Activated CD4-positive, alpha-beta memory T cell treated with anti-CD3 and anti-CD28 coated beads for 36 hours (primary cell): ENCODE measurements at regions not wholly inside any gene's neighbourhood (a gene's known extent, or its start where the extent isn't known, plus 50 kb on each side); places are given as distances from the start of the nearest gene placed in this dataset.
"Not testable (repeated sequence)": the region's sequence is repeated elsewhere in the genome, so short reads cannot be mapped to it uniquely, and the experiment has no call there.

ENCODE experiments used
- CTCF ChIA-PET: fragments of 350-600 bp; sonication (Branson Sonifier 250); formaldehyde crosslinking; loops from one replicate; lab custom pipeline; 2021; ENCODE audit warnings: antibody characterized with exemption, inconsistent platforms; lab: Charles Lee
- POLR2A ChIA-PET: fragments of 350-600 bp; sonication (Branson Sonifier 250); formaldehyde crosslinking; loops from one replicate; lab custom pipeline; 2021; ENCODE audit warnings: antibody characterized with exemption; lab: Charles Lee
- DNase-seq: peaks from one replicate; pipeline ENCODE4 v3.0.0-alpha.2; 2020
- H3K27ac Mint-ChIP-seq: one replicate; pipeline ENCODE4 v1.8.0; 2021; ENCODE audit warnings: mixed read lengths
- H3K27me3 Mint-ChIP-seq: one replicate; pipeline ENCODE4 v1.8.0; 2021; ENCODE audit warnings: mixed read lengths
- H3K36me3 Mint-ChIP-seq: one replicate; pipeline ENCODE4 v1.8.0; 2021; ENCODE audit warnings: mixed read lengths
- H3K4me1 Mint-ChIP-seq: one replicate; pipeline ENCODE4 v1.8.0; 2021; ENCODE audit warnings: low read depth, mixed read lengths
- H3K4me3 Mint-ChIP-seq: one replicate; pipeline ENCODE4 v1.8.0; 2021; ENCODE audit warnings: mild to moderate bottlenecking, mixed read lengths
- H3K9me3 Mint-ChIP-seq: one replicate; pipeline ENCODE4 v1.8.0; 2021; ENCODE audit warnings: mixed read lengths
- intact Hi-C: fragments of 100-400 bp; cut with micrococcal nuclease; formaldehyde crosslinking; loops from one replicate; pipeline ENCODE4 v1.15.1; 2023

DNA sequence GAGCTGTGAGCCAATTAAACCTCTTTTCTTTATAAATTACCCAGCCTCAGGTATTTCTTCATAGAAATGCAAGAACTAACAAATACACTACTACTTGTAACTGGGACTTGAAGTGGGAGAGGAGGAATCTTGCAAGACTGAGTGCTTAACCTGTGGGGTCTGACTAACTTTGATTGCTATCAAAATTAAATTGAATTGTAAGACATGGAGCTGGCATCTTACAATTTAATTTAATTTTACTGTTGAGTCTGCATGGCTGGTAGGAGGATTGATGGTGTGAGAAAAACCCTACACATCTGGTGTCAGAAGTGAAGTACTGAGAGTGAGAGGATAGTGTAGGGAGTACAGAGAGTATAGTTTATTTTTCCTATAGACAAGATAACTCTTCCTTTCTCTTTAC lies 1259.9 kb downstream of the CDH12 start:
- H3K27ac Mint-ChIP-seq = no peak overlapping the region
- intact Hi-C loops = no loop called here
- H3K36me3 Mint-ChIP-seq = peaks cover 4% of the 10 kb centered on the region
- DNase-seq = no peak
- H3K4me1 Mint-ChIP-seq = no peaks in the 10 kb centered on the region
- ChIA-PET POLR2A (no interaction called here), CTCF (no interaction called here)
- peaks cover 13% of the 10 kb centered on the region for H3K9me3 Mint-ChIP-seq
- no peaks in the 10 kb centered on the region for H3K27me3 Mint-ChIP-seq
- H3K4me3 Mint-ChIP-seq = no peak overlapping the region

GRCh38 chr5:21581508-21581907 lies 1271.6 kb downstream of the CDH12 start:
- H3K36me3 Mint-ChIP-seq = peaks cover 14% of the 10 kb centered on the region
- H3K27me3 Mint-ChIP-seq = no peaks in the 10 kb centered on the region
- ChIA-PET CTCF (no interaction called here), POLR2A (no interaction called here)
- peaks cover 11% of the 10 kb centered on the region for H3K9me3 Mint-ChIP-seq
- no peak for DNase-seq
- no peaks in the 10 kb centered on the region for H3K4me1 Mint-ChIP-seq
- no peak overlapping the region for H3K27ac Mint-ChIP-seq
- H3K4me3 Mint-ChIP-seq = no peak overlapping the region
- intact Hi-C loops = no loop called here

GRCh38 chr5:21574961-21575360 lies 1278.2 kb downstream of the CDH12 start:
- H3K36me3 Mint-ChIP-seq = peaks cover 4% of the 10 kb centered on the region
- intact Hi-C loops = no loop called here
- CTCF ChIA-PET = no interaction called here
- H3K9me3 Mint-ChIP-seq = peaks cover 10% of the 10 kb centered on the region
- H3K4me3 Mint-ChIP-seq = no peak overlapping the region
- no peaks in the 10 kb centered on the region for H3K4me1 Mint-ChIP-seq
- no peaks in the 10 kb centered on the region for H3K27me3 Mint-ChIP-seq
- no peak for DNase-seq
- POLR2A ChIA-PET = no interaction called here
- no peak overlapping the region for H3K27ac Mint-ChIP-seq

DNA sequence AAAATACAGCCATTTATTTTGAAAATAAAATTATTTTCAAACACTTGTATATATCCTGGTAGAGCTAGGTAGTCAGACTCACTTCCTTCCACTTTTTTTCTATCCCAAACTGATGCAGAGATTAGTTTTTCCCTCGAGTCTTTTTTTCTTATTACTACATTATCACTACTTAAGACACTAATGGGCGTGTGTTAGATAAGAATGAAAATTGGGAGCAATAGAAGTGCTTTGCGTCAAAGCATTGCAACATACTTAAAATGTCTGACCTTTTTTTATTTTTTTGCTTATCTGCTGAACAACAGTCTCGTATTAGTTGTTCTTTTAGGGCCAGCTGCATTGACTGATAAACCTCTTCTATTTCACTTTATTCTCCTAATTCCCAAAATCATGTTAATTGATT lies 1278.7 kb downstream of the CDH12 start:
- Mint-ChIP-seq H3K4me1 (no peaks in the 10 kb centered on the region), H3K27me3 (no peaks in the 10 kb centered on the region), H3K36me3 (peaks cover 4% of the 10 kb centered on the region), H3K9me3 (peaks cover 9% of the 10 kb centered on the region), H3K4me3 (no peak overlapping the region), H3K27ac (no peak overlapping the region)
- ChIA-PET POLR2A (no interaction called here), CTCF (no interaction called here)
- no peak for DNase-seq
- intact Hi-C loops = no loop called here

DNA sequence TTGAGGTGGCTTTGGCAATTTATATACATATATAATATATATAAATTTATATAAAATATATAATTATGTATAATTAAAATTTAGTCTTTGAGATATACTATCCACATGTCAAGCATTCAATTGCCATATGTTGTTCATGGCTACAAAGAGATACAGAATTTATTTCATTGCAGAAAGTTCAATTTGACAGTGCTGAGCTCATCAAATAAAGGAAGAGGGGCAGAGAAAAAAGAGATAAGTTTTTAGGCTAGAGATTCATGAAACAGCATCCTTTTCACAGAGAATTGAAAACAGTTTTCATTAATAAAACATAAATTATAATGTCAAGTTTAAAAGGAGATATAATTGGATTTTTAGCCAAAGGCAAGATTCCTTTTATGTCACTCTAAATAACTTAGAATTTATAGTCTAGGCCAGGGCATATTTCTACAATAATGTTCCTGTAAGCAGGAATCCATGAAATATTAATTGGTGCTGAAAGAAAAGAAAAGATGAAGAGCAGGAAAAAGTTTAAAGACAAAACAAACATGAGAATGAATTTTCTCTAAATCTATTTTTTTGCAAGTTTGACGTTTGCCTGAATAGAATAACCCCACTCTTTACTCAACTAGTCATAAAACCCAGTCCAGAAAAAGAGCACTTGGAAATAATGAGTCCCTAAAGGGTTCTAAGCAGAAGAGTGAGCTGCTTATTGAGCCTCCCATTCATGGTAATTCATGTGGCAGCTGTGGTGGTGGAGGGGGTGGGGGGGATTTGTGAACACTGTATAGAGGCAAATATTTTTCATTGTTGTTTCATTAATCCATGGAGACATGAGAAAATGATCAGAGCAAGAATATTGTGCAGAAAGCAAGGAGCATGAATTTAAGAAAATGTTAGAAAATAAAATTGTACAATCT lies 1279.5 kb downstream of the CDH12 start:
- no peaks in the 10 kb centered on the region for H3K27me3 Mint-ChIP-seq
- H3K9me3 Mint-ChIP-seq = peaks cover 9% of the 10 kb centered on the region
- peaks cover 5% of the 10 kb centered on the region for H3K36me3 Mint-ChIP-seq
- DNase-seq = no peak
- ChIA-PET CTCF (no interaction called here), POLR2A (no interaction called here)
- intact Hi-C loops = no loop called here
- no peaks in the 10 kb centered on the region for H3K4me1 Mint-ChIP-seq
- no peak overlapping the region for H3K4me3 Mint-ChIP-seq
- H3K27ac Mint-ChIP-seq = no peak overlapping the region

DNA sequence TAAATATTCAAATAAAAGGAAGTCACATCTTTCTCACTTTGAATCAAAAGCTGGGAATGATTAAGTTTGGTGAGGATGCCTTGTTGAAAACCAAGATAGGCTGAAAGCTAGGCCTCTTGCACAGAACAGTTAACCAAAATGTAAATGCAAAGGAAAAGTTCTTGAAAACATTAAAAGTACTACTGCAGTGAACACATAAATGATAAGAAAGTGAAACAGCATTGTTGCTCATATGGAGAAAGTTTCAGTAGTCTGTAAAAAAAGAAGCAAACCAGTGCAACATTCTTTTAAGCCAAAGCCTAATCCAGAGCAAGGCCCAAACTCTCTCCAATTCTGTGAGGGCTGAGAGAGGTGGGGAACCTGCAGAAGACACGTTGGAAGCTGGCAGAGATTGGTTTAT lies 1281.9 kb downstream of the CDH12 start:
- H3K4me3 Mint-ChIP-seq, H3K27ac Mint-ChIP-seq, CTCF ChIA-PET, DNase-seq, intact Hi-C loops, POLR2A ChIA-PET, H3K4me1 Mint-ChIP-seq, H3K36me3 Mint-ChIP-seq, H3K27me3 Mint-ChIP-seq: not testable (repeated sequence)
- H3K9me3 Mint-ChIP-seq = peaks cover 12% of the 10 kb centered on the region

DNA sequence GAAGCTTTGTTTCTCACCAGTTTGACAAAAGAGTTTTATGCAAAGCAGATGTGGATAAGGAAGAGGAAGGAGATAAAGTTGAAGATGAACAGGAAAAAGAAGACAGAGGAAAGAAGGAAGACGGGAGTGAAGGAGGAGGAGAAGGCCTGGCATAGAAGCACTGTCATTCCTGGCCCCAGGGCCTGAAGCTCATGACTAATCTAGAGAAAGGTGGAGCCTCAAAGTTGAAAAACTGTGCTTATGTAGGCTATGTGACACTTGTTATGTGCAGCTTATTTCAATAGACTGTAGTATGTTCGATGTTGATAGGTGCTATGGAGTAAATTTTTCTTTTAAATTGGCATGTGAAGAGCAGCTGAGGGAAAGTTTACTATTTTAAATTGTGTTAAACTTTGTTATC lies 1294.0 kb downstream of the CDH12 start:
- H3K36me3 Mint-ChIP-seq, H3K4me1 Mint-ChIP-seq, DNase-seq, POLR2A ChIA-PET, H3K9me3 Mint-ChIP-seq, intact Hi-C loops, H3K27ac Mint-ChIP-seq, H3K27me3 Mint-ChIP-seq, H3K4me3 Mint-ChIP-seq, CTCF ChIA-PET: not testable (repeated sequence)

DNA sequence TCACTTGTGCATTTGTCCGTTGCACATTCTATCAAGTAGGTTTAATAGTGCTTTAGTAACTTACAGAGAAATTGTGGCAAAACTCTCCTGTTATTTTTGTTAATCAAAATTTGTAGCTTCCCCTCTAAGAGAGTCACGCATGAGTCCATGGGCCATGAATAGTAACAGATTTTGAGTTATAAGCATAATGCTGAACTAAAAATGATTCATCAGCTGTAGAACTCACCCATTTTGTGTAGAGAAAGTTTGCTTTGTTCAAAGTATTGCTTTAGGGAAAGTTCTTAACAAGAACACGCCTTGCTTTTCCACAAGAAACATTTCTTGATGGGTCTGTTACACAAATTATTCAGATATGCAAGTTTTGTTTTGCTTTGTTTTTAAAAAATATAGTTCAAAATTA lies 1300.9 kb downstream of the CDH12 start:
- intact Hi-C loops, H3K27ac Mint-ChIP-seq, H3K36me3 Mint-ChIP-seq, DNase-seq, CTCF ChIA-PET, H3K27me3 Mint-ChIP-seq, H3K9me3 Mint-ChIP-seq, H3K4me3 Mint-ChIP-seq, H3K4me1 Mint-ChIP-seq, POLR2A ChIA-PET: not testable (repeated sequence)

DNA sequence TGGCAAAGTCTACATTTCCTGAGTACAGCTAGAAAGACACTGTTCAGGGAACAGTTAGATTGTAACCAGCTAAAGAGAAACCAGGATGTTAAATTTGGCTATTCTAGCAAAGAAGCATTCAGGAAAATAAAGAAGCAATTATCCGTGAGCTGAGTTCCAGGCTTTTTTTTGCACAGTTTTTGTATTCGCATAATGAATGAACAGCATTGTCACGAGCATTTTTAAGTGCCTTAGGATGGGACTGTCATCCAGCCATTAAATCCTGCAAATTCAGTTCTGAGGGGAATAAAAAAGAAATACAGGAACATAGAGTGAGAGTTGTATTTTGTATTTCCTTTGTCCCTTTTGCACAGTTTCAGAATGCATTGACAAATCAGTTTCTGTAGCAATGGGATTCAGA lies 1302.2 kb downstream of the CDH12 start:
- H3K36me3 Mint-ChIP-seq, DNase-seq, H3K27me3 Mint-ChIP-seq, H3K4me1 Mint-ChIP-seq, H3K27ac Mint-ChIP-seq, intact Hi-C loops, H3K4me3 Mint-ChIP-seq, POLR2A ChIA-PET, H3K9me3 Mint-ChIP-seq, CTCF ChIA-PET: not testable (repeated sequence)

DNA sequence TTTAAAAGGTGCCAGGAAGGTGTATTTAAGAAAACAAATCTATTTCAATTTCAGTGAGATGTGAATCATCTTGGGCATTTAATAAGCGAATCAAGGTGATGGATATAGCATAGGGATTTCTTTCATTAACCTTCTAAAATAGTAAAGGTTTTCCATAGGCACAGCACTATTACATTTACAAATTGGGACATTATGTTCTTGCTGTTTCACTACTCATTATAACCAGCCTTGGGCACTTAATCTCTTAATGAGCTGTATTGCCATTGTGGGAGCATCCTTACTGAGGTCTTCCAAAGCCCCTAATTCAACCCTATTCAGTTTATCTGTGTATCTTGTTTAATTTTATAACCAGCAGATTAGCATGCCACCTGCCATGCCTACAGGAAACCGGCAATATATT lies 1305.5 kb downstream of the CDH12 start:
- POLR2A ChIA-PET, H3K9me3 Mint-ChIP-seq, H3K4me1 Mint-ChIP-seq, CTCF ChIA-PET, DNase-seq, H3K36me3 Mint-ChIP-seq, H3K27ac Mint-ChIP-seq, intact Hi-C loops, H3K27me3 Mint-ChIP-seq, H3K4me3 Mint-ChIP-seq: not testable (repeated sequence)

DNA sequence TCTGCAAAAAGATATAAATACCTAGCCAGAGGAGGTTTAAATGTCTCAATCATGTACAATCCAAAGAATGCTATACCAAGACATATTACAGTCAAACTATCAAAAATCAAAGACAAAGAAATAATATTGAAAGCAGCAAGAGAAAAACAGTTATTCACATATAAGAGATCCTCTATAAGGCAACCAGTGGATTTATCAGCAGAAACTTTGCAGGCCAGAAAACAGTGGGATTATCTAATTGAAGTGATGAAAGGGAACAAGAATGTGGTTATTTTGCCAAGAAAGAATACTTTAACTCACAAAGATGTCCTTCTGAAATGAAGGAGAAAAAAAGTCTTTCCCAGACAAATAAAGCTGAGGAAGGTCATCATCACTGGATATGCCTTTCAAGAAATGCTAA lies 1318.0 kb downstream of the CDH12 start:
- H3K9me3 Mint-ChIP-seq, DNase-seq, H3K4me1 Mint-ChIP-seq, H3K27me3 Mint-ChIP-seq, CTCF ChIA-PET, POLR2A ChIA-PET, H3K4me3 Mint-ChIP-seq, intact Hi-C loops, H3K36me3 Mint-ChIP-seq, H3K27ac Mint-ChIP-seq: not testable (repeated sequence)

DNA sequence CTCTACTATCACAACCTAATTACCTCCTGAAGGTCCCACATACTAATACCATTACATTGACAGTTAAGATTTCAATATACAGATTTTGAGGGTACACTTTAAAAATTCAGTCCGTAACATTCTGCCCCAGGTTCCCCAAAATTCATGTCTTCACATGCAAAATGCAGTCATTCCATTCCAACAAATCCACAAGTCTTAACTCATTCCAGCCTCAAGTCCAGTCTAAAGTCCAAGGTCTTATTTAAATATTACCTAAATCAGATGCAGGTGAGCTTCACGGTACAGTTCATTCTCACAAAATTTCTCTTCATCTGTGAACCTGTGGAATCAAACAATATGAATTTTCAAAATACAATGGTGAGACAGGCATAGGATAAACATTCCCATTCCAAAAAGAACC lies 1332.0 kb downstream of the CDH12 start:
- H3K27me3 Mint-ChIP-seq, H3K36me3 Mint-ChIP-seq, DNase-seq, H3K4me3 Mint-ChIP-seq, CTCF ChIA-PET, intact Hi-C loops, H3K4me1 Mint-ChIP-seq, H3K27ac Mint-ChIP-seq, H3K9me3 Mint-ChIP-seq, POLR2A ChIA-PET: not testable (repeated sequence)

DNA sequence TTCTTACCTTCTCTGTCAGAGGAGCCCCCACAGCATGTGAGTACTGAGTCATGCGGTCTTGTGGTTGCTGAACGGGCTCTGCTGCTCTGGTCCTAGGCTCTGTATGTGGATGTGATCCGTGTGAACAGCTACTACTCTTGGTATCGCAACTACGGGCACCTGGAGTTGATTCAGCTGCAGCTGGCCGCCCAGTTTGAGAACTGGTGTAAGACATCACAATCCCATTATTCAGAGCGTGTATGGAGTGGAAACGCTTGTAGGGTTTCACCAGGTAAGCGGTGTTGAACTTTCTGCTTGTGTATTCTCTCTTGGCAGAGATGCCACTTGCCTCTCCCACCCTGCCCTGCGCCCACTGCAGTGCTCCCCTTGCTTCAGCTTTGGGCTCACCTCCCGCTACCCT lies 1356.2 kb downstream of the CDH12 start:
- H3K4me1 Mint-ChIP-seq, POLR2A ChIA-PET, H3K27me3 Mint-ChIP-seq, DNase-seq, intact Hi-C loops, CTCF ChIA-PET, H3K27ac Mint-ChIP-seq, H3K4me3 Mint-ChIP-seq, H3K9me3 Mint-ChIP-seq: not testable (repeated sequence)
- peaks cover 15% of the 10 kb centered on the region for H3K36me3 Mint-ChIP-seq
